ENCODE measurements at regions not wholly inside any gene's neighbourhood (a gene's known extent, or its start where the extent isn't known, plus 50 kb on each side); places are given as distances from the start of the nearest gene placed in this dataset.

- Histone ChIP-seq H3K27me3 (ENCODE audit: low read length) (no peaks in the 10 kb centered on the region), H3K36me3 (ENCODE audit: low read length) (no peaks in the 10 kb centered on the region), H3K4me2 (ENCODE audit: low read depth, low read length, poor library complexity, severe bottlenecking) (no peak overlapping the region), H3K79me2 (ENCODE audit: insufficient read depth, low read length) (no peaks in the 10 kb centered on the region), H3F3A (ENCODE audit: insufficient read depth) (no peaks in the 10 kb centered on the region), H3K9me2 (replicated peaks; ENCODE audit: insufficient read depth, low read length) (no peaks in the 10 kb centered on the region), H3K27ac (ENCODE audit: low read depth, low read length) (no peak overlapping the region), H4K20me1 (ENCODE audit: low read depth, low read length) (no peaks in the 10 kb centered on the region), H3K9me3 (ENCODE audit: insufficient read depth, low read length) (no peaks in the 10 kb centered on the region), H2AFZ (ENCODE audit: low read depth, low read length, severe bottlenecking) (no peak overlapping the region), H3K4me3 (ENCODE audit: insufficient read depth, low read length, poor library complexity, severe bottlenecking) (no peak overlapping the region), H3K9ac (ENCODE audit: low read length) (no peak overlapping the region)
- no peak for TF ChIP-seq CTCF (IDR thresholded peaks at IDR 0.05; ENCODE audit: insufficient read depth, low read length, poor library complexity, severe bottlenecking)
- no peak for TF ChIP-seq EZH2phosphoT487 (conservative IDR thresholded peaks at IDR 0.05; ENCODE audit: low read length)
Measured at GRCh38 chr2:14480906-14481305, 151.6 kb upstream of the LRATD1 start.

- Histone ChIP-seq H2AFZ (ENCODE audit: low read depth, low read length, severe bottlenecking) (no peak overlapping the region), H3K9me2 (replicated peaks; ENCODE audit: insufficient read depth, low read length) (no peaks in the 10 kb centered on the region), H3K4me3 (ENCODE audit: insufficient read depth, low read length, poor library complexity, severe bottlenecking) (no peak overlapping the region), H3K9me3 (ENCODE audit: insufficient read depth, low read length) (no peaks in the 10 kb centered on the region), H3K27me3 (ENCODE audit: low read length) (no peaks in the 10 kb centered on the region), H3F3A (ENCODE audit: insufficient read depth) (no peaks in the 10 kb centered on the region), H3K36me3 (ENCODE audit: low read length) (no peaks in the 10 kb centered on the region), H3K79me2 (ENCODE audit: insufficient read depth, low read length) (no peaks in the 10 kb centered on the region), H4K20me1 (ENCODE audit: low read depth, low read length) (no peaks in the 10 kb centered on the region), H3K9ac (ENCODE audit: low read length) (no peak overlapping the region), H3K4me2 (ENCODE audit: low read depth, low read length, poor library complexity, severe bottlenecking) (no peak overlapping the region), H3K27ac (ENCODE audit: low read depth, low read length) (no peak overlapping the region)
- TF ChIP-seq EZH2phosphoT487 (conservative IDR thresholded peaks at IDR 0.05; ENCODE audit: low read length), result no peak
- TF ChIP-seq CTCF (IDR thresholded peaks at IDR 0.05; ENCODE audit: insufficient read depth, low read length, poor library complexity, severe bottlenecking), result no peak
Measured at GRCh38 chr2:14492920-14493503, 139.5 kb upstream of the LRATD1 start.

- Histone ChIP-seq H4K20me1 (ENCODE audit: low read depth, low read length) (no peaks in the 10 kb centered on the region), H3K4me2 (ENCODE audit: low read depth, low read length, poor library complexity, severe bottlenecking) (no peak overlapping the region), H3F3A (ENCODE audit: insufficient read depth) (no peaks in the 10 kb centered on the region), H3K9me3 (ENCODE audit: insufficient read depth, low read length) (no peaks in the 10 kb centered on the region), H3K9ac (ENCODE audit: low read length) (no peak overlapping the region), H2AFZ (ENCODE audit: low read depth, low read length, severe bottlenecking) (no peak overlapping the region), H3K4me3 (ENCODE audit: insufficient read depth, low read length, poor library complexity, severe bottlenecking) (no peak overlapping the region), H3K27me3 (ENCODE audit: low read length) (no peaks in the 10 kb centered on the region), H3K79me2 (ENCODE audit: insufficient read depth, low read length) (no peaks in the 10 kb centered on the region), H3K36me3 (ENCODE audit: low read length) (no peaks in the 10 kb centered on the region), H3K9me2 (replicated peaks; ENCODE audit: insufficient read depth, low read length) (no peaks in the 10 kb centered on the region), H3K27ac (ENCODE audit: low read depth, low read length) (no peak overlapping the region)
- TF ChIP-seq EZH2phosphoT487 (conservative IDR thresholded peaks at IDR 0.05; ENCODE audit: low read length) (no peak), CTCF (IDR thresholded peaks at IDR 0.05; ENCODE audit: insufficient read depth, low read length, poor library complexity, severe bottlenecking) (no peak)
Measured at GRCh38 chr2:14494759-14495158, 137.8 kb upstream of the LRATD1 start.
